H1 (cell line): ENCODE measurements at regions not wholly inside any gene's neighbourhood (a gene's known extent, or its start where the extent isn't known, plus 50 kb on each side); places are given as distances from the start of the nearest gene placed in this dataset.

ENCODE experiments used
- CEBPB ChIP-seq: IDR thresholded peaks from 2 replicates; pipeline ENCODE4 v1.6.1; 2012; ENCODE audit warnings: low read depth, low read length
- GTF2F1 ChIP-seq: IDR thresholded peaks from 2 replicates; pipeline ENCODE4 v1.6.1; 2012; ENCODE audit warnings: low read depth, low read length, improper control_type of control experiment, borderline replicate concordance
- KDM4A ChIP-seq: IDR thresholded peaks from one replicate; pipeline ENCODE4 v1.7.1; 2012; ENCODE audit warnings: low read depth, mild to moderate bottlenecking, moderate library complexity, low read length, inconsistent platforms; ENCODE audit not compliant: severe bottlenecking
- MAFK ChIP-seq: IDR thresholded peaks from 2 replicates; pipeline ENCODE4 v1.6.1; 2012; ENCODE audit warnings: low read depth, mild to moderate bottlenecking, improper control_type of control experiment, low read length
- PHF8 ChIP-seq: fragments of 200-600 bp; sonication (generic); conservative IDR thresholded peaks from 2 replicates; pipeline ENCODE4 v1.7.1; 2012; ENCODE audit warnings: low read depth, mild to moderate bottlenecking, inconsistent platforms, low read length, moderate library complexity
- SAP30 ChIP-seq: fragments of 300-600 bp; sonication (generic); IDR thresholded peaks from 2 replicates; pipeline ENCODE4 v1.7.1; 2012; ENCODE audit warnings: low read length, moderate library complexity, mild to moderate bottlenecking, inconsistent platforms; ENCODE audit not compliant: insufficient read depth, insufficient replicate concordance
- TF ChIP-seq, protein P1 (sequence below): fragments of 300-600 bp; sonication (generic); IDR thresholded peaks from 2 replicates; pipeline ENCODE4 v1.7.1; 2012; ENCODE audit warnings: low read length, moderate library complexity, mild to moderate bottlenecking, inconsistent platforms; ENCODE audit not compliant: insufficient replicate concordance
- TF ChIP-seq, protein P2 (sequence below): IDR thresholded peaks from 2 replicates; pipeline ENCODE4 v1.6.1; 2012; ENCODE audit warnings: inconsistent platforms

DNA sequence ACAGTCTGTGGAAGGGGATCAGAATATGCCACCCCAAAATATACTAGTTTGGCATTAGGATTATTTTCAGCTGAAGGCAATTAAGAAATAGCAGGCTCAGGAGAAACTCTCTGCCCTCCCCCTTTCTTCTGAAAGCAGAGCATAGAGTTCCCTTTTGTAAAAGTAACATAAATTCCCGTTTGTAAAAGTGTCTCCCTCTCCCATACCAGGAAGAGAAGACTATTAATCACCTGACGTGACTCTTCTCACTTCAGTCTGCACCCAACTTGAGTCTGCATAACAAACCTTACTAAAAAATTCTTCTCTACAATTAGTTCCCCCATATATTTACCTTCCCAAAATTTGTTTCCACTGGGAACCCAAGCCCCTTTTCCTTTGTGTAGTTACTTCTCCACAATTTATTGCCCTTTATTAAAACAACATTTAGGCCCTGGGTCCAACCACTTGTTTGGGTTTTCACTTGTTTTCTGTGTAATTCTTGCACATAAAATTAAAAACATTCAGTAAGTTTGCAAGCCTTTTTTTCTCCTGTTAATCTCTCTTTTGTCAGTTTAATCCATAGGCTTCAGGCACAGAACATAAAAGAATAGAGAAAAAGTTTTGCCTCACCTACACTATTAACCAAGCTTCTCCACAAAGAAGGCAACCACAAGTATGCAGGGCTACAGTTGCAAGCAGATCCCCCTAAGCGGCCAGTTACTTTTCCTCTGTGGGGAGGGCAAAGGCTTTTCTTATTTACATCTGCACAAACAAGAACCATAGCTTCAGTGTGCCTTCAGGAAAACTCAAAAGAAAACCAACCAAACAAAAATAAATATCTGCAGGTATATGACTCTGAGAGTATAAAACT is 73.8 kb upstream of the EPCAM start (continued):
- TF ChIP-seq, protein P1, sequence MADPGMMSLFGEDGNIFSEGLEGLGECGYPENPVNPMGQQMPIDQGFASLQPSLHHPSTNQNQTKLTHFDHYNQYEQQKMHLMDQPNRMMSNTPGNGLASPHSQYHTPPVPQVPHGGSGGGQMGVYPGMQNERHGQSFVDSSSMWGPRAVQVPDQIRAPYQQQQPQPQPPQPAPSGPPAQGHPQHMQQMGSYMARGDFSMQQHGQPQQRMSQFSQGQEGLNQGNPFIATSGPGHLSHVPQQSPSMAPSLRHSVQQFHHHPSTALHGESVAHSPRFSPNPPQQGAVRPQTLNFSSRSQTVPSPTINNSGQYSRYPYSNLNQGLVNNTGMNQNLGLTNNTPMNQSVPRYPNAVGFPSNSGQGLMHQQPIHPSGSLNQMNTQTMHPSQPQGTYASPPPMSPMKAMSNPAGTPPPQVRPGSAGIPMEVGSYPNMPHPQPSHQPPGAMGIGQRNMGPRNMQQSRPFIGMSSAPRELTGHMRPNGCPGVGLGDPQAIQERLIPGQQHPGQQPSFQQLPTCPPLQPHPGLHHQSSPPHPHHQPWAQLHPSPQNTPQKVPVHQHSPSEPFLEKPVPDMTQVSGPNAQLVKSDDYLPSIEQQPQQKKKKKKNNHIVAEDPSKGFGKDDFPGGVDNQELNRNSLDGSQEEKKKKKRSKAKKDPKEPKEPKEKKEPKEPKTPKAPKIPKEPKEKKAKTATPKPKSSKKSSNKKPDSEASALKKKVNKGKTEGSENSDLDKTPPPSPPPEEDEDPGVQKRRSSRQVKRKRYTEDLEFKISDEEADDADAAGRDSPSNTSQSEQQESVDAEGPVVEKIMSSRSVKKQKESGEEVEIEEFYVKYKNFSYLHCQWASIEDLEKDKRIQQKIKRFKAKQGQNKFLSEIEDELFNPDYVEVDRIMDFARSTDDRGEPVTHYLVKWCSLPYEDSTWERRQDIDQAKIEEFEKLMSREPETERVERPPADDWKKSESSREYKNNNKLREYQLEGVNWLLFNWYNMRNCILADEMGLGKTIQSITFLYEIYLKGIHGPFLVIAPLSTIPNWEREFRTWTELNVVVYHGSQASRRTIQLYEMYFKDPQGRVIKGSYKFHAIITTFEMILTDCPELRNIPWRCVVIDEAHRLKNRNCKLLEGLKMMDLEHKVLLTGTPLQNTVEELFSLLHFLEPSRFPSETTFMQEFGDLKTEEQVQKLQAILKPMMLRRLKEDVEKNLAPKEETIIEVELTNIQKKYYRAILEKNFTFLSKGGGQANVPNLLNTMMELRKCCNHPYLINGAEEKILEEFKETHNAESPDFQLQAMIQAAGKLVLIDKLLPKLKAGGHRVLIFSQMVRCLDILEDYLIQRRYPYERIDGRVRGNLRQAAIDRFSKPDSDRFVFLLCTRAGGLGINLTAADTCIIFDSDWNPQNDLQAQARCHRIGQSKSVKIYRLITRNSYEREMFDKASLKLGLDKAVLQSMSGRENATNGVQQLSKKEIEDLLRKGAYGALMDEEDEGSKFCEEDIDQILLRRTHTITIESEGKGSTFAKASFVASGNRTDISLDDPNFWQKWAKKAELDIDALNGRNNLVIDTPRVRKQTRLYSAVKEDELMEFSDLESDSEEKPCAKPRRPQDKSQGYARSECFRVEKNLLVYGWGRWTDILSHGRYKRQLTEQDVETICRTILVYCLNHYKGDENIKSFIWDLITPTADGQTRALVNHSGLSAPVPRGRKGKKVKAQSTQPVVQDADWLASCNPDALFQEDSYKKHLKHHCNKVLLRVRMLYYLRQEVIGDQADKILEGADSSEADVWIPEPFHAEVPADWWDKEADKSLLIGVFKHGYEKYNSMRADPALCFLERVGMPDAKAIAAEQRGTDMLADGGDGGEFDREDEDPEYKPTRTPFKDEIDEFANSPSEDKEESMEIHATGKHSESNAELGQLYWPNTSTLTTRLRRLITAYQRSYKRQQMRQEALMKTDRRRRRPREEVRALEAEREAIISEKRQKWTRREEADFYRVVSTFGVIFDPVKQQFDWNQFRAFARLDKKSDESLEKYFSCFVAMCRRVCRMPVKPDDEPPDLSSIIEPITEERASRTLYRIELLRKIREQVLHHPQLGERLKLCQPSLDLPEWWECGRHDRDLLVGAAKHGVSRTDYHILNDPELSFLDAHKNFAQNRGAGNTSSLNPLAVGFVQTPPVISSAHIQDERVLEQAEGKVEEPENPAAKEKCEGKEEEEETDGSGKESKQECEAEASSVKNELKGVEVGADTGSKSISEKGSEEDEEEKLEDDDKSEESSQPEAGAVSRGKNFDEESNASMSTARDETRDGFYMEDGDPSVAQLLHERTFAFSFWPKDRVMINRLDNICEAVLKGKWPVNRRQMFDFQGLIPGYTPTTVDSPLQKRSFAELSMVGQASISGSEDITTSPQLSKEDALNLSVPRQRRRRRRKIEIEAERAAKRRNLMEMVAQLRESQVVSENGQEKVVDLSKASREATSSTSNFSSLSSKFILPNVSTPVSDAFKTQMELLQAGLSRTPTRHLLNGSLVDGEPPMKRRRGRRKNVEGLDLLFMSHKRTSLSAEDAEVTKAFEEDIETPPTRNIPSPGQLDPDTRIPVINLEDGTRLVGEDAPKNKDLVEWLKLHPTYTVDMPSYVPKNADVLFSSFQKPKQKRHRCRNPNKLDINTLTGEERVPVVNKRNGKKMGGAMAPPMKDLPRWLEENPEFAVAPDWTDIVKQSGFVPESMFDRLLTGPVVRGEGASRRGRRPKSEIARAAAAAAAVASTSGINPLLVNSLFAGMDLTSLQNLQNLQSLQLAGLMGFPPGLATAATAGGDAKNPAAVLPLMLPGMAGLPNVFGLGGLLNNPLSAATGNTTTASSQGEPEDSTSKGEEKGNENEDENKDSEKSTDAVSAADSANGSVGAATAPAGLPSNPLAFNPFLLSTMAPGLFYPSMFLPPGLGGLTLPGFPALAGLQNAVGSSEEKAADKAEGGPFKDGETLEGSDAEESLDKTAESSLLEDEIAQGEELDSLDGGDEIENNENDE = no peak
- no peak for TF ChIP-seq CEBPB
- TF ChIP-seq KDM4A = no peak
- TF ChIP-seq PHF8 = no peak
- no peak for TF ChIP-seq SAP30
- TF ChIP-seq GTF2F1 = no peak
- no peak for TF ChIP-seq MAFK
- TF ChIP-seq, protein P2, sequence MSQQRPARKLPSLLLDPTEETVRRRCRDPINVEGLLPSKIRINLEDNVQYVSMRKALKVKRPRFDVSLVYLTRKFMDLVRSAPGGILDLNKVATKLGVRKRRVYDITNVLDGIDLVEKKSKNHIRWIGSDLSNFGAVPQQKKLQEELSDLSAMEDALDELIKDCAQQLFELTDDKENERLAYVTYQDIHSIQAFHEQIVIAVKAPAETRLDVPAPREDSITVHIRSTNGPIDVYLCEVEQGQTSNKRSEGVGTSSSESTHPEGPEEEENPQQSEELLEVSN = no peak
- TF ChIP-seq, all 59 proteins: peak for 0
